ENCODE measurements at regions not wholly inside any gene's neighbourhood (a gene's known extent, or its start where the extent isn't known, plus 50 kb on each side); places are given as distances from the start of the nearest gene placed in this dataset.
"Not testable (repeated sequence)": the region's sequence is repeated elsewhere in the genome, so short reads cannot be mapped to it uniquely, and the experiment has no call there.

DNA sequence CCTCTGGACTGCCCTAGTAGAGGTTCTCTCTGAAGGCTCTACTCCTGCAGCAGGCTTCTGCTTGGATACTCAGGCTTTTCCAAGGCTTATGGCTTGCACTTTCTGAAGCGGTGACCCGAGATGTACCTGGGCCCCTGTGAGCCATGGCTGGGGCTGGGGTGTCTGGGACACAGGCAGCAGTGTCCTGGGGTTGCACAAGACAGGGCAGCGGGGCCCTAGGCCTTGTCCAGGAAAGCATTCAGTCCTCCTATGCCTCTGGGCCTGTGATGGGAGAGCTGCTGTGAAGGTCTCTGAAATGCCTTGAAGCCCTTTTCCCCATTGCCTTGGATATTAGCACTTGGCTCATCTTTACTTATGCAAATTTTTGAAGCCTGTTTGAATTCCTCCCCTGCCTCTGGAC lies 192.2 kb downstream of the YTHDC2 start:
- Histone ChIP-seq H3K9ac (ENCODE audit: low read length) (no peak overlapping the region), H3K27ac (ENCODE audit: low read depth, low read length) (no peak overlapping the region), H3K4me3 (ENCODE audit: insufficient read depth, low read length, poor library complexity, severe bottlenecking) (no peak overlapping the region), H3K27me3 (ENCODE audit: low read length) (no peaks in the 10 kb centered on the region), H4K20me1 (ENCODE audit: low read depth, low read length) (no peaks in the 10 kb centered on the region), H3K4me2 (ENCODE audit: low read depth, low read length, poor library complexity, severe bottlenecking) (no peak overlapping the region), H3K9me2 (replicated peaks; ENCODE audit: insufficient read depth, low read length) (no peaks in the 10 kb centered on the region), H3K79me2 (ENCODE audit: insufficient read depth, low read length) (no peaks in the 10 kb centered on the region), H3F3A (ENCODE audit: insufficient read depth) (no peaks in the 10 kb centered on the region), H3K36me3 (ENCODE audit: low read length) (no peaks in the 10 kb centered on the region), H3K9me3 (ENCODE audit: insufficient read depth, low read length) (peaks cover 6% of the 10 kb centered on the region; the same call in 1 of the 2 replicates), H2AFZ (ENCODE audit: low read depth, low read length, severe bottlenecking) (no peak overlapping the region)
- TF ChIP-seq EZH2phosphoT487 (conservative IDR thresholded peaks at IDR 0.05; ENCODE audit: low read length) = no peak
- TF ChIP-seq, protein P1, sequence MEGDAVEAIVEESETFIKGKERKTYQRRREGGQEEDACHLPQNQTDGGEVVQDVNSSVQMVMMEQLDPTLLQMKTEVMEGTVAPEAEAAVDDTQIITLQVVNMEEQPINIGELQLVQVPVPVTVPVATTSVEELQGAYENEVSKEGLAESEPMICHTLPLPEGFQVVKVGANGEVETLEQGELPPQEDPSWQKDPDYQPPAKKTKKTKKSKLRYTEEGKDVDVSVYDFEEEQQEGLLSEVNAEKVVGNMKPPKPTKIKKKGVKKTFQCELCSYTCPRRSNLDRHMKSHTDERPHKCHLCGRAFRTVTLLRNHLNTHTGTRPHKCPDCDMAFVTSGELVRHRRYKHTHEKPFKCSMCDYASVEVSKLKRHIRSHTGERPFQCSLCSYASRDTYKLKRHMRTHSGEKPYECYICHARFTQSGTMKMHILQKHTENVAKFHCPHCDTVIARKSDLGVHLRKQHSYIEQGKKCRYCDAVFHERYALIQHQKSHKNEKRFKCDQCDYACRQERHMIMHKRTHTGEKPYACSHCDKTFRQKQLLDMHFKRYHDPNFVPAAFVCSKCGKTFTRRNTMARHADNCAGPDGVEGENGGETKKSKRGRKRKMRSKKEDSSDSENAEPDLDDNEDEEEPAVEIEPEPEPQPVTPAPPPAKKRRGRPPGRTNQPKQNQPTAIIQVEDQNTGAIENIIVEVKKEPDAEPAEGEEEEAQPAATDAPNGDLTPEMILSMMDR (IDR thresholded peaks at IDR 0.05; ENCODE audit: insufficient read depth, low read length, poor library complexity, severe bottlenecking) = no peak

DNA sequence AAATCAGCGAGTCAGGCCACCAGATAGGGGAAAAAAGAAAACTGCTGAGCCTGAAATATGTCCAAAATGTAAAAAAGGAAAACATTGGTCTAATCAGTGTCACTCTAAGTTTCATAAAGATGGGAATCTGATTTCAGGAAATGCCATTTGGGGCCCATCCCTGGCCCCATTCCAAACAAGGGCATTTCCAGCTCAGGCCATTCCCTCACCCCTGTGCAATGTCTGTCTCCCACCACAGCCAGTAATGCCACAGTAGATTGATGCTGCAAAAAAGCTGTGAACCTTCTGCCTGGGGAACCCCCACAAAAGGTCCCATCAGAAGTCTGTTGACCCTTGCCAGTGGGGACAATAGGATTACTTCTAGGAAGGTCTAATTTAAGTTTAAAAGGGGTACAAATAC lies 199.6 kb downstream of the YTHDC2 start:
- H4K20me1 ChIP-seq (ENCODE audit: low read depth, low read length) = no peaks in the 10 kb centered on the region
- H2AFZ ChIP-seq (ENCODE audit: low read depth, low read length, severe bottlenecking) = no peak overlapping the region
- H3K27ac ChIP-seq (ENCODE audit: low read depth, low read length) = no peak overlapping the region
- H3K79me2 ChIP-seq (ENCODE audit: insufficient read depth, low read length) = no peaks in the 10 kb centered on the region
- H3K4me3 ChIP-seq (ENCODE audit: insufficient read depth, low read length, poor library complexity, severe bottlenecking) = no peak overlapping the region
- no peak overlapping the region for H3K9ac ChIP-seq (ENCODE audit: low read length)
- no peak overlapping the region for H3K4me2 ChIP-seq (ENCODE audit: low read depth, low read length, poor library complexity, severe bottlenecking)
- no peaks in the 10 kb centered on the region for H3F3A ChIP-seq (ENCODE audit: insufficient read depth)
- TF ChIP-seq, protein P1 (IDR thresholded peaks at IDR 0.05; ENCODE audit: insufficient read depth, low read length, poor library complexity, severe bottlenecking) = no peak
- TF ChIP-seq EZH2phosphoT487 (conservative IDR thresholded peaks at IDR 0.05; ENCODE audit: low read length) = no peak
- H3K27me3 ChIP-seq (ENCODE audit: low read length) = no peaks in the 10 kb centered on the region
- no peaks in the 10 kb centered on the region for H3K9me3 ChIP-seq (ENCODE audit: insufficient read depth, low read length)
- no peaks in the 10 kb centered on the region for H3K9me2 ChIP-seq (replicated peaks; ENCODE audit: insufficient read depth, low read length)
- H3K36me3 ChIP-seq (ENCODE audit: low read length) = no peaks in the 10 kb centered on the region

DNA sequence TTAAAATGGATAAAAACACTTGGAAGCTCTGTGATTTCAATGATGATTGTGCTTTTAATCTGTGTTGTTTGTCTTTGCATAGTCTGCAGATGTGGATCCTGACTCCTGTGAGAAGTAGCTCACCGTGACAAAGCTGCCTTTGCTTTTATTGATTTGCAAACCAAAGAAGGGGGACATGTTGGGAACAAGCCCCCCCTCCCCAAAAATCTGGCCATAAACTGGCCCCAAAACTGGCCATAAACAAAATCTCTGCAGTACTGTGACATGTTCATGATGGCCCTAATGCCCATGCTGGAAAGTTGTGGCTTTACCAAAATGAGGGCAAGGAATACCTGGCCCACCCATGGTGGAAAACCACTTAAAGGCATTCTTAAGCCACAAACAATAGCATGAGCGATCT lies 202.4 kb downstream of the YTHDC2 start:
- not testable (repeated sequence) for H3K79me2 ChIP-seq (ENCODE audit: insufficient read depth, low read length); H3K9ac ChIP-seq (ENCODE audit: low read length); H3K4me2 ChIP-seq (ENCODE audit: low read depth, low read length, poor library complexity, severe bottlenecking); H3K27ac ChIP-seq (ENCODE audit: low read depth, low read length); H3K36me3 ChIP-seq (ENCODE audit: low read length); H4K20me1 ChIP-seq (ENCODE audit: low read depth, low read length); H3F3A ChIP-seq (ENCODE audit: insufficient read depth); H2AFZ ChIP-seq (ENCODE audit: low read depth, low read length, severe bottlenecking); H3K4me3 ChIP-seq (ENCODE audit: insufficient read depth, low read length, poor library complexity, severe bottlenecking); H3K27me3 ChIP-seq (ENCODE audit: low read length); H3K9me3 ChIP-seq (ENCODE audit: insufficient read depth, low read length); H3K9me2 ChIP-seq (replicated peaks; ENCODE audit: insufficient read depth, low read length)

DNA sequence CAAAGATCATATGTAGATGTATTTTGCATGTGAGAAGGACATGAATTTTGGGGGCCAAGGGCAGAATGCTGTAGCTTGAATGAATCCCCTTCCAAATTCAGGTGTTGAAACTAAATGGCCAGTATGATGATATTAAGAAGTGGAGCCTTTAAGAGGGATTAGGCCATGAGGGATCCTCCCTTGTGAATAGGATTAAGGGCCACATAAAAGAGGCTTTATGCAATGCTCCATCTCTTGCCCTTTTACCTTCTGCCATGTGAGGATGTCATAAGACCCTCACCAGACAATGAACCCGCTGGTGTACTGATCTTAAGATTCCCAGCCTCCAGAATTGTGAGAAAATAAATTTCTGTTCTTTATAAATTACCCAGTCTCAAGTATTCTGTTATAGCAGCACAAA lies 206.1 kb downstream of the YTHDC2 start:
- H3K79me2 ChIP-seq (ENCODE audit: insufficient read depth, low read length) = no peaks in the 10 kb centered on the region
- no peaks in the 10 kb centered on the region for H3F3A ChIP-seq (ENCODE audit: insufficient read depth)
- no peaks in the 10 kb centered on the region for H3K9me3 ChIP-seq (ENCODE audit: insufficient read depth, low read length)
- TF ChIP-seq EZH2phosphoT487 (conservative IDR thresholded peaks at IDR 0.05; ENCODE audit: low read length) = no peak
- TF ChIP-seq, protein P1 (IDR thresholded peaks at IDR 0.05; ENCODE audit: insufficient read depth, low read length, poor library complexity, severe bottlenecking) = no peak
- no peak overlapping the region for H3K4me3 ChIP-seq (ENCODE audit: insufficient read depth, low read length, poor library complexity, severe bottlenecking)
- no peak overlapping the region for H3K4me2 ChIP-seq (ENCODE audit: low read depth, low read length, poor library complexity, severe bottlenecking)
- H3K36me3 ChIP-seq (ENCODE audit: low read length) = no peaks in the 10 kb centered on the region
- H3K27ac ChIP-seq (ENCODE audit: low read depth, low read length) = no peak overlapping the region
- H3K9ac ChIP-seq (ENCODE audit: low read length) = no peak overlapping the region
- no peaks in the 10 kb centered on the region for H4K20me1 ChIP-seq (ENCODE audit: low read depth, low read length)
- no peak overlapping the region for H2AFZ ChIP-seq (ENCODE audit: low read depth, low read length, severe bottlenecking)
- H3K27me3 ChIP-seq (ENCODE audit: low read length) = no peaks in the 10 kb centered on the region
- H3K9me2 ChIP-seq (replicated peaks; ENCODE audit: insufficient read depth, low read length) = no peaks in the 10 kb centered on the region

All from SU-DHL-6 (cell line).